CD4-positive, alpha-beta T cell (primary cell): ENCODE measurements at regions not wholly inside any gene's neighbourhood (a gene's known extent, or its start where the extent isn't known, plus 50 kb on each side); places are given as distances from the start of the nearest gene placed in this dataset.

Source experiments
- ATAC-seq: fragments of 200-7000 bp; cut with Tn5 transposase; one replicate; pipeline ENCODE4 v1.10.0; 2022; ENCODE audit warnings: mild to moderate bottlenecking; ENCODE audit not compliant: poor library complexity
- CTCF ChIA-PET: fragments of 350-600 bp; sonication (Branson Sonifier 250); formaldehyde crosslinking; loops from one replicate; lab custom pipeline; 2021; ENCODE audit warnings: antibody characterized with exemption, inconsistent platforms; lab: Charles Lee
- POLR2A ChIA-PET: fragments of 350-600 bp; sonication (Branson Sonifier 250); formaldehyde crosslinking; loops from one replicate; lab custom pipeline; 2021; ENCODE audit warnings: antibody characterized with exemption, inconsistent platforms; lab: Charles Lee
- DNase-seq, 14 experiments: peaks; one replicate each; pipeline ENCODE4 v3.0.0-alpha.2; 2013 to 2020; ENCODE audit warnings: mixed read lengths in 2 of 14
- H3K27ac ChIP-seq, 2 donors: one replicate each; pipeline versions ENCODE4 v1.5.1 to v1.7.0; 2013; ENCODE audit warnings: low read length in 2 of 2, low read depth in 1 of 2, mild to moderate bottlenecking in 1 of 2
- H3K27me3 ChIP-seq, 2 experiments: 1 replicate in 1 of 2; 2 replicates in 1 of 2; pipeline versions ENCODE4 v1.6.1 to v1.7.0; 2013; ENCODE audit warnings: low read length in 2 of 2, control low read depth in 1 of 2, mild to moderate bottlenecking in 1 of 2, moderate library complexity in 1 of 2; ENCODE audit not compliant: insufficient read depth in 2 of 2, control insufficient read depth in 1 of 2
- H3K36me3 ChIP-seq: one replicate; pipeline ENCODE4 v1.6.1; 2013; ENCODE audit warnings: low read length, control low read depth; ENCODE audit not compliant: insufficient read depth
- H3K4me1 ChIP-seq: one replicate; pipeline ENCODE4 v1.6.1; 2013; ENCODE audit warnings: low read length, control low read depth; ENCODE audit not compliant: insufficient read depth
- H3K4me3 ChIP-seq: one replicate; pipeline ENCODE4 v1.5.1; 2013; ENCODE audit warnings: mild to moderate bottlenecking, low read length, moderate library complexity
- H3K9me3 ChIP-seq, 2 experiments: 1 replicate in 1 of 2; 2 replicates in 1 of 2; pipeline versions ENCODE4 v1.6.1 to v1.7.0; 2013; ENCODE audit warnings: low read length in 2 of 2, mild to moderate bottlenecking in 2 of 2, control low read depth in 1 of 2, moderate library complexity in 1 of 2; ENCODE audit not compliant: control insufficient read depth in 1 of 2, insufficient read depth in 1 of 2
- H3K27ac Mint-ChIP-seq: one replicate; pipeline ENCODE4 v1.8.0; 2020; ENCODE audit warnings: mixed read lengths
- H3K27me3 Mint-ChIP-seq: one replicate; pipeline ENCODE4 v1.8.0; 2021; ENCODE audit warnings: mixed read lengths
- H3K36me3 Mint-ChIP-seq: one replicate; pipeline ENCODE4 v1.8.0; 2021; ENCODE audit warnings: low read depth, mixed read lengths
- H3K4me1 Mint-ChIP-seq: one replicate; pipeline ENCODE4 v1.8.0; 2021; ENCODE audit warnings: low read depth, mixed read lengths
- H3K4me3 Mint-ChIP-seq: one replicate; pipeline ENCODE4 v1.8.0; 2020; ENCODE audit warnings: mild to moderate bottlenecking, mixed read lengths
- H3K9me3 Mint-ChIP-seq: one replicate; pipeline ENCODE4 v1.8.0; 2020; ENCODE audit warnings: mixed read lengths
- CTCF ChIP-seq: fragments of 200-600 bp; IDR thresholded peaks from one replicate; pipeline ENCODE4 v1.8.0; 2022; ENCODE audit warnings: antibody characterized with exemption, mild to moderate bottlenecking
- intact Hi-C, 2 experiments: fragments of 100-400 bp; cut with DNase I in 1 of 2; cut with micrococcal nuclease in 1 of 2; formaldehyde crosslinking; loops; one replicate each; pipeline versions ENCODE4 v1.15.1 to v1.9.0; 2023 to 2025; cut with DNase I, micrococcal nuclease

- H3K4me1 Mint-ChIP-seq: no peaks in the 10 kb centered on the region
- POLR2A ChIA-PET: interaction anchor here (0.7 kb wide), 1 partner anchor 173 kb away, joined by 3 read pairs; no protein-coding TSS in a partner anchor
- DNase-seq: no peak
- H3K9me3 Mint-ChIP-seq: no peaks in the 10 kb centered on the region
- Histone ChIP-seq H3K4me1 (no peaks in the 10 kb centered on the region), H3K36me3 (no peaks in the 10 kb centered on the region), H3K4me3 (no peak overlapping the region), H3K9me3 (no peaks in the 10 kb centered on the region), H3K27me3 (peaks cover 0 to 5% of the 10 kb centered on the region in 2 experiments), H3K27ac (no peak overlapping the region)
- H3K27ac Mint-ChIP-seq: no peak overlapping the region
- CTCF ChIA-PET: no interaction called here
- no peaks in the 10 kb centered on the region for H3K36me3 Mint-ChIP-seq
- peaks cover 36% of the 10 kb centered on the region for H3K27me3 Mint-ChIP-seq
- no peak overlapping the region for H3K4me3 Mint-ChIP-seq
- intact Hi-C loops: no loop called here
- no peak for ATAC-seq
- TF ChIP-seq CTCF: no peak
Measured at GRCh38 chr5:39523821-39524220, 99.0 kb upstream of the DAB2 start.

GRCh38 chr5:39521940-39522590, 97.3 kb upstream of the DAB2 start:
- DNase-seq: no peak
- Histone ChIP-seq H3K27ac (no peak overlapping the region), H3K27me3 (peaks cover 0 to 5% of the 10 kb centered on the region in 2 experiments), H3K36me3 (no peaks in the 10 kb centered on the region), H3K9me3 (no peaks in the 10 kb centered on the region), H3K4me1 (no peaks in the 10 kb centered on the region), H3K4me3 (no peak overlapping the region)
- Mint-ChIP-seq H3K4me3 (no peak overlapping the region), H3K4me1 (no peaks in the 10 kb centered on the region), H3K9me3 (no peaks in the 10 kb centered on the region), H3K36me3 (no peaks in the 10 kb centered on the region), H3K27me3 (peaks cover 29% of the 10 kb centered on the region), H3K27ac (no peak overlapping the region)
- ATAC-seq: no peak
- ChIA-PET CTCF (no interaction called here), POLR2A (no interaction called here)
- no peak for TF ChIP-seq CTCF
- intact Hi-C loops: no loop called here

- no peaks in the 10 kb centered on the region for H3K9me3 Mint-ChIP-seq
- POLR2A ChIA-PET: no interaction called here
- ATAC-seq (no peak), DNase-seq (no peak)
- H3K4me3 Mint-ChIP-seq: no peak overlapping the region
- CTCF ChIA-PET: no interaction called here
- Histone ChIP-seq H3K4me1 (no peaks in the 10 kb centered on the region), H3K36me3 (no peaks in the 10 kb centered on the region), H3K9me3 (no peaks in the 10 kb centered on the region), H3K27ac (no peak overlapping the region), H3K4me3 (no peak overlapping the region), H3K27me3 (peaks cover 0 to 5% of the 10 kb centered on the region in 2 experiments)
- no peaks in the 10 kb centered on the region for H3K36me3 Mint-ChIP-seq
- H3K27ac Mint-ChIP-seq: no peak overlapping the region
- H3K27me3 Mint-ChIP-seq: peaks cover 25% of the 10 kb centered on the region
- TF ChIP-seq CTCF: no peak
- H3K4me1 Mint-ChIP-seq: no peaks in the 10 kb centered on the region
- intact Hi-C loops: no loop called here
Measured at GRCh38 chr5:39521098-39521860, 96.5 kb upstream of the DAB2 start.
